ENCODE measurements at regions not wholly inside any gene's neighbourhood (a gene's known extent, or its start where the extent isn't known, plus 50 kb on each side); places are given as distances from the start of the nearest gene placed in this dataset.

- H3K27me3 Mint-ChIP-seq (ENCODE audit: insufficient read depth, low read depth, poor library complexity) = no peaks in the 10 kb centered on the region
- H3K27ac ChIP-seq (ENCODE audit: low read depth) = no peak overlapping the region
- no peak overlapping the region for H3K27ac Mint-ChIP-seq
- DNase-seq (ENCODE audit: low spot score) = no peak
- no peak overlapping the region for H3K4me3 ChIP-seq
- TF ChIP-seq, protein P1, sequence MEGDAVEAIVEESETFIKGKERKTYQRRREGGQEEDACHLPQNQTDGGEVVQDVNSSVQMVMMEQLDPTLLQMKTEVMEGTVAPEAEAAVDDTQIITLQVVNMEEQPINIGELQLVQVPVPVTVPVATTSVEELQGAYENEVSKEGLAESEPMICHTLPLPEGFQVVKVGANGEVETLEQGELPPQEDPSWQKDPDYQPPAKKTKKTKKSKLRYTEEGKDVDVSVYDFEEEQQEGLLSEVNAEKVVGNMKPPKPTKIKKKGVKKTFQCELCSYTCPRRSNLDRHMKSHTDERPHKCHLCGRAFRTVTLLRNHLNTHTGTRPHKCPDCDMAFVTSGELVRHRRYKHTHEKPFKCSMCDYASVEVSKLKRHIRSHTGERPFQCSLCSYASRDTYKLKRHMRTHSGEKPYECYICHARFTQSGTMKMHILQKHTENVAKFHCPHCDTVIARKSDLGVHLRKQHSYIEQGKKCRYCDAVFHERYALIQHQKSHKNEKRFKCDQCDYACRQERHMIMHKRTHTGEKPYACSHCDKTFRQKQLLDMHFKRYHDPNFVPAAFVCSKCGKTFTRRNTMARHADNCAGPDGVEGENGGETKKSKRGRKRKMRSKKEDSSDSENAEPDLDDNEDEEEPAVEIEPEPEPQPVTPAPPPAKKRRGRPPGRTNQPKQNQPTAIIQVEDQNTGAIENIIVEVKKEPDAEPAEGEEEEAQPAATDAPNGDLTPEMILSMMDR (conservative IDR thresholded peaks at IDR 0.05; ENCODE audit: low read depth in 2 of 2) = no peak
- TF ChIP-seq POLR2AphosphoS5 (IDR thresholded peaks at IDR 0.05; ENCODE audit: low read depth) = no peak
- H3K79me2 ChIP-seq (replicated peaks; ENCODE audit: insufficient read depth) = no peaks in the 10 kb centered on the region
- no peaks in the 10 kb centered on the region for H3K27me3 ChIP-seq (ENCODE audit: insufficient read depth)
- H4K20me1 ChIP-seq (replicated peaks; ENCODE audit: insufficient read depth) = no peaks in the 10 kb centered on the region
- no peak for ATAC-seq
- no peaks in the 10 kb centered on the region for H3F3A ChIP-seq (replicated peaks; ENCODE audit: low read depth)
- no peak overlapping the region for H2AFZ ChIP-seq
- H3K9me2 ChIP-seq (ENCODE audit: insufficient read depth) = no peaks in the 10 kb centered on the region
- H3K4me1 Mint-ChIP-seq = no peaks in the 10 kb centered on the region
- H3K4me1 ChIP-seq (ENCODE audit: insufficient read depth) = no peaks in the 10 kb centered on the region
- H3K4me2 ChIP-seq = no peak overlapping the region
- H3K36me3 ChIP-seq (ENCODE audit: insufficient read depth) = no peaks in the 10 kb centered on the region
- H3K9me3 Mint-ChIP-seq = no peaks in the 10 kb centered on the region
- no peak overlapping the region for H3K4me3 Mint-ChIP-seq
- H3K36me3 Mint-ChIP-seq (ENCODE audit: low read depth) = no peaks in the 10 kb centered on the region
Measured at GRCh38 chr5:76021936-76022584, 61.1 kb upstream of the SV2C start.

- peak; percentile 32; the same call in 2 of the 3 replicates for ATAC-seq
- Mint-ChIP-seq H3K4me3 (no peak overlapping the region), H3K9me3 (no peaks in the 10 kb centered on the region), H3K27me3 (ENCODE audit: insufficient read depth, low read depth, poor library complexity) (peaks cover 3% of the 10 kb centered on the region), H3K27ac (no peak overlapping the region), H3K4me1 (no peaks in the 10 kb centered on the region), H3K36me3 (ENCODE audit: low read depth) (no peaks in the 10 kb centered on the region)
- Histone ChIP-seq H3K36me3 (ENCODE audit: insufficient read depth) (no peaks in the 10 kb centered on the region), H3K27ac (ENCODE audit: low read depth) (no peak overlapping the region), H3K9me2 (ENCODE audit: insufficient read depth) (no peaks in the 10 kb centered on the region), H4K20me1 (replicated peaks; ENCODE audit: insufficient read depth) (no peaks in the 10 kb centered on the region), H3K4me1 (ENCODE audit: insufficient read depth) (no peaks in the 10 kb centered on the region), H3F3A (replicated peaks; ENCODE audit: low read depth) (no peaks in the 10 kb centered on the region), H2AFZ (no peak overlapping the region), H3K4me2 (no peak overlapping the region), H3K27me3 (ENCODE audit: insufficient read depth) (no peaks in the 10 kb centered on the region), H3K79me2 (replicated peaks; ENCODE audit: insufficient read depth) (no peaks in the 10 kb centered on the region), H3K4me3 (no peak overlapping the region)
- TF ChIP-seq, protein P2, sequence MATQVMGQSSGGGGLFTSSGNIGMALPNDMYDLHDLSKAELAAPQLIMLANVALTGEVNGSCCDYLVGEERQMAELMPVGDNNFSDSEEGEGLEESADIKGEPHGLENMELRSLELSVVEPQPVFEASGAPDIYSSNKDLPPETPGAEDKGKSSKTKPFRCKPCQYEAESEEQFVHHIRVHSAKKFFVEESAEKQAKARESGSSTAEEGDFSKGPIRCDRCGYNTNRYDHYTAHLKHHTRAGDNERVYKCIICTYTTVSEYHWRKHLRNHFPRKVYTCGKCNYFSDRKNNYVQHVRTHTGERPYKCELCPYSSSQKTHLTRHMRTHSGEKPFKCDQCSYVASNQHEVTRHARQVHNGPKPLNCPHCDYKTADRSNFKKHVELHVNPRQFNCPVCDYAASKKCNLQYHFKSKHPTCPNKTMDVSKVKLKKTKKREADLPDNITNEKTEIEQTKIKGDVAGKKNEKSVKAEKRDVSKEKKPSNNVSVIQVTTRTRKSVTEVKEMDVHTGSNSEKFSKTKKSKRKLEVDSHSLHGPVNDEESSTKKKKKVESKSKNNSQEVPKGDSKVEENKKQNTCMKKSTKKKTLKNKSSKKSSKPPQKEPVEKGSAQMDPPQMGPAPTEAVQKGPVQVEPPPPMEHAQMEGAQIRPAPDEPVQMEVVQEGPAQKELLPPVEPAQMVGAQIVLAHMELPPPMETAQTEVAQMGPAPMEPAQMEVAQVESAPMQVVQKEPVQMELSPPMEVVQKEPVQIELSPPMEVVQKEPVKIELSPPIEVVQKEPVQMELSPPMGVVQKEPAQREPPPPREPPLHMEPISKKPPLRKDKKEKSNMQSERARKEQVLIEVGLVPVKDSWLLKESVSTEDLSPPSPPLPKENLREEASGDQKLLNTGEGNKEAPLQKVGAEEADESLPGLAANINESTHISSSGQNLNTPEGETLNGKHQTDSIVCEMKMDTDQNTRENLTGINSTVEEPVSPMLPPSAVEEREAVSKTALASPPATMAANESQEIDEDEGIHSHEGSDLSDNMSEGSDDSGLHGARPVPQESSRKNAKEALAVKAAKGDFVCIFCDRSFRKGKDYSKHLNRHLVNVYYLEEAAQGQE (IDR thresholded peaks at IDR 0.05; ENCODE audit: unreplicated experiment) = no peak
- TF ChIP-seq, protein P1 (conservative IDR thresholded peaks at IDR 0.05; ENCODE audit: low read depth in 2 of 2) = peak; percentile 57 to 61
- no peak for TF ChIP-seq NANOG (IDR thresholded peaks at IDR 0.05; ENCODE audit: borderline replicate concordance)
- peak; percentile 55 for DNase-seq (ENCODE audit: low spot score)
Measured at GRCh38 chr5:76016258-76016657, 66.9 kb upstream of the SV2C start.
